Neural progenitor cell (in vitro differentiated cells): ENCODE measurements at regions not wholly inside any gene's neighbourhood (a gene's known extent, or its start where the extent isn't known, plus 50 kb on each side); places are given as distances from the start of the nearest gene placed in this dataset.

Experiments
- DNase-seq: peaks from one replicate; pipeline ENCODE4 v3.0.0-alpha.2; 2016; ENCODE audit warnings: low spot score
- H2AFZ ChIP-seq: fragments of 200-600 bp; sonication (generic); replicated peaks from 2 replicates; pipeline ENCODE4 v1.6.1; 2016; ENCODE audit warnings: antibody characterized with exemption
- H3F3A ChIP-seq: fragments of 200-600 bp; sonication (generic); 2 replicates; pipeline ENCODE4 v1.6.1; 2016; ENCODE audit warnings: antibody characterized with exemption, low read depth
- H3K27ac ChIP-seq: fragments of 200-600 bp; sonication (generic); 2 replicates; pipeline ENCODE4 v1.5.1; 2016; ENCODE audit warnings: mild to moderate bottlenecking
- H3K27me3 ChIP-seq: fragments of 200-600 bp; sonication (generic); 2 replicates; pipeline ENCODE4 v1.6.1; 2016; ENCODE audit warnings: mild to moderate bottlenecking, moderate library complexity
- H3K36me3 ChIP-seq: fragments of 200-600 bp; sonication (generic); 2 replicates; pipeline ENCODE4 v1.5.1; 2016
- H3K4me1 ChIP-seq: fragments of 200-600 bp; sonication (generic); 2 replicates; pipeline ENCODE4 v1.6.1; 2016; ENCODE audit warnings: mixed run types
- H3K4me2 ChIP-seq: fragments of 200-600 bp; sonication (generic); 2 replicates; pipeline ENCODE4 v1.6.1; 2016
- H3K4me3 ChIP-seq: fragments of 200-600 bp; sonication (generic); 2 replicates; pipeline ENCODE4 v1.5.1; 2016
- H3K79me2 ChIP-seq: fragments of 200-600 bp; sonication (generic); 2 replicates; pipeline ENCODE4 v1.6.1; 2016; ENCODE audit warnings: low read depth
- H3K9ac ChIP-seq: fragments of 200-600 bp; sonication (generic); 2 replicates; pipeline ENCODE4 v1.6.1; 2016
- H3K9me3 ChIP-seq: fragments of 200-600 bp; sonication (generic); 2 replicates; pipeline ENCODE4 v1.5.1; 2016; ENCODE audit warnings: low read depth
- H4K20me1 ChIP-seq: fragments of 200-600 bp; sonication (generic); 2 replicates; pipeline ENCODE4 v1.6.1; 2016; ENCODE audit warnings: low read depth
- H3K27ac Mint-ChIP-seq: 3 replicates; pipeline ENCODE4 v1.8.0; 2021; ENCODE audit warnings: mixed read lengths
- H3K27me3 Mint-ChIP-seq: 2 replicates; pipeline ENCODE4 v1.8.0; 2022; ENCODE audit warnings: low read depth, mild to moderate bottlenecking, inconsistent platforms, moderate library complexity, mixed read lengths; ENCODE audit not compliant: insufficient read depth
- H3K36me3 Mint-ChIP-seq: 3 replicates; pipeline ENCODE4 v1.8.0; 2021; ENCODE audit warnings: mixed read lengths
- H3K4me1 Mint-ChIP-seq: 3 replicates; pipeline ENCODE4 v1.8.0; 2021; ENCODE audit warnings: mixed read lengths
- H3K4me3 Mint-ChIP-seq: 3 replicates; pipeline ENCODE4 v1.8.0; 2021; ENCODE audit warnings: mild to moderate bottlenecking, moderate library complexity, mixed read lengths
- H3K9me3 Mint-ChIP-seq: 3 replicates; pipeline ENCODE4 v1.8.0; 2020; ENCODE audit warnings: mixed read lengths
- CTCF ChIP-seq: fragments of 200-600 bp; sonication (generic); IDR thresholded peaks from 2 replicates; pipeline ENCODE4 v1.5.1; 2017; ENCODE audit warnings: antibody characterized with exemption, mild to moderate bottlenecking
- EZH2 ChIP-seq: fragments of 200-600 bp; sonication (generic); IDR thresholded peaks from 2 replicates; pipeline ENCODE4 v1.6.1; 2017; ENCODE audit warnings: antibody characterized with exemption, mild to moderate bottlenecking, moderate library complexity
- EZH2phosphoT487 ChIP-seq: fragments of 200-600 bp; sonication (generic); IDR thresholded peaks from 2 replicates; pipeline ENCODE4 v1.6.1; 2017; ENCODE audit warnings: antibody characterized with exemption

DNA sequence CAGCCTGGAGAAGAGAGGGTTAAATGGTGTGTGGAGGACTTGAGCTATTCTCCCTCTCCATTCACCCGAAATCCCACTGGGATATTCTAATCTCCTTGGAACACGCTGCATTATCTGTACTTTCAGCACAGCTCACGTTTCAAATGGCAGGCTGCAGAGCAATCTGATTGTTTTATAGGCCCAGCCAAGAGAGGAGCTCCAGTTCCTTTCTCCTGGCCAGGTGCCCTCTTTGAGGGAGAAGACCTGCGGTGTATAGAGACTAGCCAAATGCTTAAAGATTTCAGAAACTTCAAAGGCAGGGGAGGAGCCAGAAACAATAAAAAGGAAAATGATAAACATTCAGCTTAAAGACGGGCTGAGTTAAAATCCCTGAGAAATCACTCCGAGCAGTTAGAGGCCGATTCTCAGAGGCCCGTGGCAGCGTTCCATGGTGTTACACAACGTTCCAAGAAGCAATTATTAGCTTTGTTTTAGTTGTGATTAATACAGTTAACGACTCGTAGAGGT, 564.0 kb upstream of the KLF4 start:
- H3K27me3 Mint-ChIP-seq, result no peaks in the 10 kb centered on the region
- peak overlapping the region; percentile 52 for H3K4me2 ChIP-seq
- no peaks in the 10 kb centered on the region for H3K27me3 ChIP-seq

GRCh38 chr9:108052431-108053080, 563.0 kb upstream of the KLF4 start:
- Histone ChIP-seq H3K9ac (no peak overlapping the region), H2AFZ (no peak overlapping the region), H3F3A (peaks cover 17% of the 10 kb centered on the region), H4K20me1 (no peaks in the 10 kb centered on the region), H3K9me3 (no peaks in the 10 kb centered on the region), H3K4me3 (peak overlapping the region; percentile 0), H3K4me2 (peak overlapping the region; percentile 52), H3K27ac (no peak overlapping the region), H3K27me3 (no peaks in the 10 kb centered on the region), H3K4me1 (peaks cover 44% of the 10 kb centered on the region), H3K36me3 (no peaks in the 10 kb centered on the region), H3K79me2 (no peaks in the 10 kb centered on the region)
- Mint-ChIP-seq H3K27ac (no peak overlapping the region), H3K27me3 (no peaks in the 10 kb centered on the region), H3K9me3 (no peaks in the 10 kb centered on the region), H3K36me3 (no peaks in the 10 kb centered on the region), H3K4me1 (peaks cover 35% of the 10 kb centered on the region), H3K4me3 (no peak overlapping the region)
- TF ChIP-seq EZH2phosphoT487 (peak; percentile 20), CTCF (no peak), EZH2 (no peak)
- peak; percentile 84 for DNase-seq

More for the DNA sequence above, 564.0 kb upstream of the KLF4 start:
- peak; percentile 54 for DNase-seq
- peaks cover 55% of the 10 kb centered on the region for H3K4me1 ChIP-seq
- peak overlapping the region; percentile 23 for H3K27ac ChIP-seq
- no peaks in the 10 kb centered on the region for H3K79me2 ChIP-seq
- no peak overlapping the region for H3K4me3 ChIP-seq
- H3K36me3 ChIP-seq, result no peaks in the 10 kb centered on the region
- H3K9ac ChIP-seq, result no peak overlapping the region
- H2AFZ ChIP-seq, result no peak overlapping the region
- H3K4me3 Mint-ChIP-seq, result no peak overlapping the region
- H3K27ac Mint-ChIP-seq, result peak overlapping the region; percentile 85
- no peaks in the 10 kb centered on the region for H3K9me3 Mint-ChIP-seq
- H3K36me3 Mint-ChIP-seq, result no peaks in the 10 kb centered on the region
- H4K20me1 ChIP-seq, result no peaks in the 10 kb centered on the region
- H3F3A ChIP-seq, result peaks cover 22% of the 10 kb centered on the region
- peaks cover 40% of the 10 kb centered on the region for H3K4me1 Mint-ChIP-seq
- H3K9me3 ChIP-seq, result no peaks in the 10 kb centered on the region
- no peak for TF ChIP-seq EZH2
- TF ChIP-seq EZH2phosphoT487, result no peak
- TF ChIP-seq CTCF, result no peak

DNA sequence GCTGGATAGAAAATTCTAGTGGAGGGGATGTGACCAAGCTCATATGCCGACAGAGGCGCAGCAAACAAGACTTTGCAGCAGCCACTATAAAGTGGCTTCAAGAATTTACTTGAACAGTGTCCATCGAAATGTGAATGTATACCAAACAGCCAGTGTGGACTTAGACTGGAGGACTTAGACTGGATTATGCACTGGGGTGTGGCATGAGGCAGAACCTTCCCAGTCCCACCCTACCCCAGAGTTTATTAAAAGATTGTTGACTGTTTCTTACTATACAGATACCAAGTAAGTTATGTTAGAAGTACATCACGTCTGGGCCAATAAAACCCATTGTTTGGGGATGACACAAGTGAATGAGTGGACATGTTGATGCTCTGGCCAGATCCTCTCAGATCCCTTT, 561.3 kb upstream of the KLF4 start:
- Histone ChIP-seq H3F3A (peaks cover 15% of the 10 kb centered on the region), H3K79me2 (no peaks in the 10 kb centered on the region), H3K27ac (no peak overlapping the region), H3K4me2 (no peak overlapping the region), H3K36me3 (no peaks in the 10 kb centered on the region), H3K9ac (no peak overlapping the region), H3K4me1 (peaks cover 38% of the 10 kb centered on the region), H3K4me3 (no peak overlapping the region), H4K20me1 (no peaks in the 10 kb centered on the region), H3K27me3 (no peaks in the 10 kb centered on the region), H2AFZ (no peak overlapping the region), H3K9me3 (no peaks in the 10 kb centered on the region)
- Mint-ChIP-seq H3K27me3 (no peaks in the 10 kb centered on the region), H3K36me3 (no peaks in the 10 kb centered on the region), H3K9me3 (no peaks in the 10 kb centered on the region), H3K27ac (no peak overlapping the region), H3K4me1 (peaks cover 34% of the 10 kb centered on the region), H3K4me3 (no peak overlapping the region)
- DNase-seq, result no peak
- no peak for TF ChIP-seq EZH2phosphoT487
- no peak for TF ChIP-seq EZH2
- TF ChIP-seq CTCF, result no peak
